ENCODE measurements at regions not wholly inside any gene's neighbourhood (a gene's known extent, or its start where the extent isn't known, plus 50 kb on each side); places are given as distances from the start of the nearest gene placed in this dataset.

- DNase-seq, result no peak
Observed at GRCh38 chr22:47558828-47559700, 796.6 kb downstream of the TBC1D22A start.

- DNase-seq, result no peak
Observed at GRCh38 chr22:47556473-47556872, 794.0 kb downstream of the TBC1D22A start.

- no peak for DNase-seq
Observed at GRCh38 chr22:47553436-47553835, 791.0 kb downstream of the TBC1D22A start.

GRCh38 chr22:47552541-47553205 lies 790.2 kb downstream of the TBC1D22A start:
- DNase-seq, result no peak

- no peak for DNase-seq
Observed at GRCh38 chr22:47552024-47552423, 789.6 kb downstream of the TBC1D22A start.

GRCh38 chr22:47551431-47551775 lies 789.0 kb downstream of the TBC1D22A start:
- no peak for DNase-seq

GRCh38 chr22:47550524-47551430 lies 788.3 kb downstream of the TBC1D22A start:
- DNase-seq, result no peak

- no peak for DNase-seq
Observed at GRCh38 chr22:47549741-47550340, 787.4 kb downstream of the TBC1D22A start.

- no peak for DNase-seq
Observed at GRCh38 chr22:47548953-47549740, 786.7 kb downstream of the TBC1D22A start.

- no peak for DNase-seq
Observed at GRCh38 chr22:47547881-47548650, 785.6 kb downstream of the TBC1D22A start.

- DNase-seq, result no peak
Observed at GRCh38 chr22:47547239-47547661, 784.8 kb downstream of the TBC1D22A start.

GRCh38 chr22:47544696-47545095 lies 782.2 kb downstream of the TBC1D22A start:
- no peak for DNase-seq

- no peak for DNase-seq
Observed at GRCh38 chr22:47543447-47543846, 781.0 kb downstream of the TBC1D22A start.

GRCh38 chr22:47540011-47540410 lies 777.6 kb downstream of the TBC1D22A start:
- no peak for DNase-seq

- DNase-seq, result no peak
Observed at GRCh38 chr22:47539374-47539773, 776.9 kb downstream of the TBC1D22A start.

GRCh38 chr22:47535681-47536080 lies 773.2 kb downstream of the TBC1D22A start:
- no peak for DNase-seq

- DNase-seq, result no peak
Observed at GRCh38 chr22:47534804-47535410, 772.5 kb downstream of the TBC1D22A start.

- DNase-seq, result no peak
Observed at GRCh38 chr22:47533961-47534803, 771.7 kb downstream of the TBC1D22A start.

- no peak for DNase-seq
Observed at GRCh38 chr22:47517062-47517461, 754.6 kb downstream of the TBC1D22A start.

Measured in NCI-H2107 (cell line).